ENCODE measurements at regions not wholly inside any gene's neighbourhood (a gene's known extent, or its start where the extent isn't known, plus 50 kb on each side); places are given as distances from the start of the nearest gene placed in this dataset.

GRCh38 chr2:56713161-56713676, 529.4 kb downstream of the CCDC85A start:
- DNase-seq, result no peak

- DNase-seq, result no peak
Measured at GRCh38 chr2:56713978-56714377, 530.2 kb downstream of the CCDC85A start.

- no peak for DNase-seq
Measured at GRCh38 chr2:56714400-56714799, 530.6 kb downstream of the CCDC85A start.

GRCh38 chr2:56715683-56716082, 531.9 kb downstream of the CCDC85A start:
- no peak for DNase-seq

- no peak for DNase-seq
Measured at GRCh38 chr2:56718413-56718812, 534.6 kb downstream of the CCDC85A start.

GRCh38 chr2:56729212-56729611, 545.4 kb downstream of the CCDC85A start:
- no peak for DNase-seq

- DNase-seq, result no peak
Measured at GRCh38 chr2:56732946-56733345, 549.2 kb downstream of the CCDC85A start.

DNA sequence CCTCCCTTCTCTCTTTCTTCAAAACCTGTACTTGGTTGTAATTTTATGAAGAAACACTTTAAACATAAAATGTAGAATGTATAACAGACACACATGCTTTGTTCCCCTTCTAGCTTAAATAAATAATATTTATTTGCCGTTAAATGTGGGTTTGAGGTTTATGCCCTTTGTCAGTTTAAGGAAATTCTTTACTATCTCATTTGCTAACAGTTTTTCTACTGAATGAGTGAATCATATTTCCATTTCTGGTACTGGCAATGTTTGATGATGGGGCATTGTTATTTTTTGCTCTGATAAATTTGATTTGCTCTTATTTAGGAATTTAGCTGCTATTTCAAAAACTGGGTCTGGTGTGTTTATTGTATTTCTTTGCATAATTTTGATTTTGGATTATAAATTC, 555.6 kb downstream of the CCDC85A start:
- no peak for DNase-seq

- peak; percentile 2 for DNase-seq
Measured at GRCh38 chr2:56741601-56742102, 557.9 kb downstream of the CCDC85A start.

DNA sequence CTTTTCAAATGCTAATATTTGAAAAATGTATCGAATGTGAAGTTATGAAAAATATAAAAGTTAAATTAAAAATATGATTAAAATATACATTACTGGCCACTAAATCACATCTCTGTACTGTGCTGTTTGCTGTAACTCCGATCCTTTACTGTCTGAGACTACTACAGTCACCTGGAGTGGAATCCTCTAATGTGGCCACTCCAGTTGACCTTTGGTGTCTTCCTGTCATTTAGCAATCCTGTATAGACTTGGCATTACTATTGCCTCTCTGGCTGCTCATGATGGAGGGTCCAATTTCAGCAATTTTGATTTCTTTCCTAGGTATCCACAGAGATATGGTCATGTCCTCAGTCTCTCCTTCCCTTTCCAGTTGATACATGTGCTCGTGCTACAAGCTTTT, 560.0 kb downstream of the CCDC85A start:
- DNase-seq, result no peak

DNA sequence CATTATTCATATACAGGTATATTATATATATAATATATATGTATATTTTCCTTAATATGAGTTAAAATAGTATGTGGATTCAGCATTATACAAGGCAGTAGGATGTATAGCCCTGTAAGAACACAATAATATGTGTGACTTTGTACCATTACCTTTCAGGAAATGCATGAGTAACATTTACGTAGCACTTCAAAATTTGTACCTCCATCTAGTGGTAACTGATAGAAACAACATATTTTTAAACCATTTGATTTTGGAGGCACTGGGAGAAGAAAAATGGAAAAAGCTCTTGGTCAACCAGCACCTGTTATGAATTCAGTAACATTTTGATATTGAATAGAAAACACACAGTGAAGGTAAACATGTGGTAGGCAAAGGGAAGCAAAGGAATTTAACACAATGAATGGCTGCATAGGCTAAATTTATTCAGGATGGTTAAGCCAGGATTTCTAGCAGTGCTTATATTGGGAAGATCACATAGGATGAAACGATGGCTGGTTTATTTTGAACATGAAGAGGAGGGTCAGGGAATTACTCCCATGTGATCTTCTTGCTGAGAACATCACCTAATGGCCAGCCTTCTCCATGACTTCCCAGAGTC, 565.5 kb downstream of the CCDC85A start:
- DNase-seq, result peak; percentile 69

- no peak for DNase-seq
Measured at GRCh38 chr2:56753182-56753581, 569.4 kb downstream of the CCDC85A start.

DNA sequence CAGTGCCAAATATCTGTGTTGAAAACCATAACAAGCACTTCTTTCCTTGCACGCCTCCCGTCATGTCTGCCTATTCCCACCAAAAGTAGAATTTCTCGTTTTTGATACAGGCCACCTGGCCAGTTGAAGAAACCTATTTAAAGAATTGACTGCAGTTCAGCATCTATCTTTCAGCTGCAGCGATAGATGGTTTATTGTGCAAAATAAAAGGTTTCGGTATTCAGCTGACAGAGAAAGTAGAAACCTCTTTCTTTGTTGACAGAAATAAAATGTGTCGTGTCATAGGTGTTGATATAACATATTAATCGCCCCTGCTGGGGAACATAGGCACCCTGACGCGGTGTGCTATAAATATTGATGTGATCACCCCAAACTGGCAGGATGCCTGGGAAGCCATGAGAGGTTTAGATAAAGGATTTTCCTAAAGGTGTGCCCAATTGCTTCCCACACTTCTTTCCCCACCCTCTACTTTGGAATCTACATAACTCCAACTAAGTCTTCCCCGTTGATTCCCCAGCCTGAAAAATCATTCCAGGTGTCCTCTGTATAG, 570.4 kb downstream of the CCDC85A start:
- no peak for DNase-seq

DNA sequence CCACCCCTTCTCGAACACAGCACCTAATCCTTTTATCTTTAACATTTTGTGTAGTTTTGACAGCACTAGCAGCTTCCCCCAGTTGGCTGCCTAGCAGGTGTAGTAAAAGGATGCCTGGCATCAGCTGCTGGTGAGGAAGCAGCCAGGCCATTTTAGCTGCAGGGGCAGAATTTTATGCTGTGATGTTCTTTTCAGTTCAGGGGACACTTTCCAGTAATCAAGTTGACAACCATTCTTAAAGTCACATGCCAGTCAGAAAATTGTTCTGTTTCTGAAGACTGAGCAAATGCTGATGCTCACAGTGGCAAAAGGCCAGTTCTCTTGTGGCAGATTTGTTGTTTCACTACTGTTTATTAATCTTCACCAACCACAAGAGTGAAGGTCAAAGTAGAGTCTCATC, 570.8 kb downstream of the CCDC85A start:
- DNase-seq, result no peak

GRCh38 chr2:56757884-56758545, 574.2 kb downstream of the CCDC85A start:
- no peak for DNase-seq

- DNase-seq, result no peak
Measured at GRCh38 chr2:56763683-56764082, 579.9 kb downstream of the CCDC85A start.

GRCh38 chr2:56768973-56769372, 585.2 kb downstream of the CCDC85A start:
- DNase-seq, result no peak

- no peak for DNase-seq
Measured at GRCh38 chr2:56770490-56770889, 586.7 kb downstream of the CCDC85A start.

- no peak for DNase-seq
Measured at GRCh38 chr2:56784046-56784445, 600.3 kb downstream of the CCDC85A start.

DNA sequence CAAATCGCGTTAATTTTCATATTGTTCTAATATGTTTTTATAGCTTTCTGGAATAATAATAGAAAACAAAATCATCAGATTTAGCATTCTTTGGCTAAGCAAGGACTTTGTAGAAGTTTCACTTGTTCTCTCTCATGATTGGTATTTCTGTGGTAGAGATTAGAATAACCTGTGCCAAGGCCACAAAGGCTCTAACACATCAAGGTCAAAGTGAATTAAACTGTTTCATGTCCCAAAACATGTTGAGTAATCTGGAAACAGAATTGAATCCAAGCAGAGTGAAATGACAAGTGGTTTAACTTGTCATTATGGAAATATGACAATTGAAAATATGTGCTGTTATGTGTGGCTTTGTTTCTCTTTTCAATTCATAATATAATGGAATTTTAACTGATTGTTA, 617.4 kb downstream of the CCDC85A start:
- DNase-seq, result no peak

GRCh38 chr2:56801770-56802169, 618.0 kb downstream of the CCDC85A start:
- DNase-seq, result no peak

DNA sequence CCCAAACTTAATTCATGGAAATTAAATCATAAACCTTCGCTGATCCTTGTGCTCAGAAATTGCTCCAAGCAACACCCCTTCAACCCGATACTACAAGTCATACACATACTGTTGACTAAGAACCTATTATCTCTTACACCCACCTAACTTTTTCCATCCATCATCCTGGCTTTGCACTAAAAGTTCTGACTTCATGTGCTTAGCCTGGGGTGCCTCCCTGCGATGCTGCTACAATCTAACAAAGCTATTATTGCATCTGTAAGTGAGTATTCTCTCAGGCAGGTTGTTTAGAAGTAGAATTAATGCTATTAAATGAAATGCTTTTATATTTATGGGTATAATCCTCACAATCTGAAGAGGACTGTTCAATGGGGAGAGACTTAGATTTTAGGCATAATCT, 619.8 kb downstream of the CCDC85A start:
- DNase-seq, result no peak

GRCh38 chr2:56806924-56807323, 623.1 kb downstream of the CCDC85A start:
- DNase-seq, result no peak

GRCh38 chr2:56807861-56808260, 624.1 kb downstream of the CCDC85A start:
- DNase-seq, result no peak
